ENCODE measurements at regions not wholly inside any gene's neighbourhood (a gene's known extent, or its start where the extent isn't known, plus 50 kb on each side); places are given as distances from the start of the nearest gene placed in this dataset.

GRCh38 chrX:80290834-80291233 lies 129.4 kb upstream of the TENT5D start:
- no peak for DNase-seq (ENCODE audit: insufficient read length, low spot score)
- no peak for FAIRE-seq

DNA sequence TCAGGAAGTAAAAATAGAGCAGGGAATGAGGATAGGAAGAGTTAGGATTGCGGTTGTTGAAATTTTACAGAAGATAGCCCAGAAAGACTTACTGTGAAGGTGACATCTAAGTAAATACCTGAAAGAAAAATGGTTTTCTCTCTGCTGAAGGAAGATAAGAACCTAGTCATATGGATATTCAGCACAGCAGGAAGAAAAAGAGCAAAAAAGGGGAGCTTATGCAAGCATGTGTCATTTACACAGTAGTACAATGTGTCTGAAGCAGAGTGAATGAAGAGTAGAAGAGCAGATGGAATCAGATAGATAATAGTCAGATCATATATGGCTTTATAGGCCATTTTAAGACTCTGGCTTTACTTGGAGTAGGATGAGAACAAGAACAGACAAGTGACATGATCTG lies 126.9 kb upstream of the TENT5D start:
- no peak for TF ChIP-seq CTCF (IDR thresholded peaks at IDR 0.05; ENCODE audit: insufficient read depth, missing control alignments)
- DNase-seq (ENCODE audit: insufficient read length, low spot score) (no peak), FAIRE-seq (no peak)

More at GRCh38 chrX:80290834-80291233, 129.4 kb upstream of the TENT5D start:
- no peak for TF ChIP-seq CTCF (IDR thresholded peaks at IDR 0.05; ENCODE audit: insufficient read depth, missing control alignments)

GRCh38 chrX:80306007-80306406 lies 114.2 kb upstream of the TENT5D start:
- no peak for FAIRE-seq
- no peak for DNase-seq (ENCODE audit: insufficient read length, low spot score)
- no peak for TF ChIP-seq CTCF (IDR thresholded peaks at IDR 0.05; ENCODE audit: insufficient read depth, missing control alignments)

GRCh38 chrX:80312448-80312847 lies 107.8 kb upstream of the TENT5D start:
- FAIRE-seq (no peak), DNase-seq (ENCODE audit: insufficient read length, low spot score) (no peak)
- no peak for TF ChIP-seq CTCF (IDR thresholded peaks at IDR 0.05; ENCODE audit: insufficient read depth, missing control alignments)

DNA sequence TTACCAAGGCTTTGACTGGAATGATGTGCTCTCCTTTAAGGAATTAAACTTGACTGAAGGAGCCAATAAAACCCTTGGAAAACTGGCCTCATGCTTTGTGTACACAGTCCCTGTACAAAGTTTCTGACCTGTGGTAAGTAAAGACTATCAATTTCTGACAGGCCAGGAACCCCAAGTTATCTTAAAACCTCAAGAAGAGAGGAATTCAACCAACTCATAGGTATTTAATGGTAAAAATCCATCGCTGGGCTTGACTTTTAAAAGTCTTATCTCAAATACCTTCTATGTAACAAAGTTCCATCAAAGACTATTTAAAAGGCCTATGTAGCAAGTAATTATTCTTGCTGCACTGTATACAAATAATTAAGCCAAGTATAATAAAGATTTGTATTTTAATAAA lies 103.7 kb upstream of the TENT5D start:
- no peak for DNase-seq (ENCODE audit: insufficient read length, low spot score)
- no peak for TF ChIP-seq CTCF (IDR thresholded peaks at IDR 0.05; ENCODE audit: insufficient read depth, missing control alignments)

DNA sequence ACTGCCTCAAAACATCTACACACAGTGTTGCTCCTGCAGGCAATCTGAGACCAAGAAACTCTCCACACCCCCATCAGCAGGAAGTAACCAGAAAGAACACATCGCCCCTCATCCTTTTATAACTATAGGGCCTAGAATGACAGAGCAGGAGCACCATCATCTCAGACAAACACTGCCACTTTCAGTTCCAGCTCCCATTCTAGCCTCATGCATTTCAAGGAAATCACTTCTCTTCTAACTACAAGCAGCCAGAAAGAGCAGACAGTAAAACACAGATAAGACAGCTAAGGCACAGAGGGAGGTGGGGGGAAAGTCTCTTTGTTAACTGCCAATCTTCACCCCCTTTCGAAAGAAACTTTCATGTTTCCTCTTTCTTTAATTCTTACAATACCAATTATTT lies 102.6 kb upstream of the TENT5D start:
- FAIRE-seq: no peak
- no peak for TF ChIP-seq CTCF (IDR thresholded peaks at IDR 0.05; ENCODE audit: insufficient read depth, missing control alignments)
- DNase-seq (ENCODE audit: insufficient read length, low spot score): no peak

More for the DNA sequence above, 103.7 kb upstream of the TENT5D start:
- no peak for FAIRE-seq

DNA sequence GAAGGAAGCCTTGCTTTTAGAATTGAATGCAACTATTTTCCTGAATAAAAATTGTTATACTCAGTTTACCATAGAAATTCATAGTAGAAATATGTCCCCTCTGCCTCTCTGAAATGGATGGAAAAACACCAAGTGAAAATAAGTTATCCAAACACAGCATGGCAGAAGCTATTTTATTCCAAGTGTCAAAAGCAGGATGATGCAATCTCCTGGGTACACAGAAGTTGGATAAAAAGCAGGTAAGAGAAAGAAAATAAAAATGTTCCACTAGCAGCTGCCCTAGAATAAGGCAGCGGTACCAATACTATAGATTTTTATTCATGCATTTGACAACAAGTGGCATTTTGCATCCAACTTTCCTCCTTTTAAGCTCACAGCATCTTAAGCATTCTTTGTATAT lies 89.0 kb upstream of the TENT5D start:
- DNase-seq (ENCODE audit: insufficient read length, low spot score): no peak
- no peak for FAIRE-seq
- no peak for TF ChIP-seq CTCF (IDR thresholded peaks at IDR 0.05; ENCODE audit: insufficient read depth, missing control alignments)
